Adrenal gland (tissue), 5 donors: ENCODE measurements at regions not wholly inside any gene's neighbourhood (a gene's known extent, or its start where the extent isn't known, plus 50 kb on each side); places are given as distances from the start of the nearest gene placed in this dataset.

Source experiments
- POLR2A ChIP-seq, 2 donors: fragments of 450-650 bp; IDR thresholded peaks; one replicate each; pipeline ENCODE4 v1.6.1; 2017; ENCODE audit warnings: antibody characterized with exemption in 2 of 2, mild to moderate bottlenecking in 2 of 2, moderate library complexity in 1 of 2
- TF ChIP-seq, protein P1 (sequence below), 6 experiments: fragments of 450-650 bp in 4 of 6; fragments of 200-600 bp in 2 of 6; sonication (generic) in 1 of 6; IDR thresholded peaks; 1 replicate in 5 of 6; 2 replicates in 1 of 6; pipeline versions ENCODE4 v1.5.1 to v1.8.0; 2016 to 2021; ENCODE audit warnings: antibody characterized with exemption in 6 of 6, mild to moderate bottlenecking in 2 of 6, moderate library complexity in 1 of 6
- donor health status: DM: no; HTN: no; CAD: no.

DNA sequence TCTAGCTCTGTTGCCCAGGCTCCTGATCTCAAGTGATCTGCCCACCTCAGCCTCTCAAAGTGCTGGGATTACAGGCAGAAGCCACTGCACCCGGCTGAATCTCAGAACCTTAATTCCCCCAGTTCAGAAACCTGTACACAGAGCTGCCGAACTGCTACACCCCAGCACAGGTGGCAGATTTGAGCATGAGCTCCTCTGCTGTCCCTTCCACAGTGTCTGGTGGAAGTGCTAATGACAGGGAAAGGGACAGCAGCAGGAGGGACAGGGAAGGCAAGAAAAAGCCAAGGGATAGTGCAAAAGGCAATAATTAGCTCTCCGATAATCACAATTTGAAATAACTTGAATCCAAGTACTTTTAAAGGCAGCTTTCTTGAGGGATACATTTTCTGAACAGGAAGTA, 211.4 kb upstream of the ZNF521 start:
- TF ChIP-seq, protein P1, sequence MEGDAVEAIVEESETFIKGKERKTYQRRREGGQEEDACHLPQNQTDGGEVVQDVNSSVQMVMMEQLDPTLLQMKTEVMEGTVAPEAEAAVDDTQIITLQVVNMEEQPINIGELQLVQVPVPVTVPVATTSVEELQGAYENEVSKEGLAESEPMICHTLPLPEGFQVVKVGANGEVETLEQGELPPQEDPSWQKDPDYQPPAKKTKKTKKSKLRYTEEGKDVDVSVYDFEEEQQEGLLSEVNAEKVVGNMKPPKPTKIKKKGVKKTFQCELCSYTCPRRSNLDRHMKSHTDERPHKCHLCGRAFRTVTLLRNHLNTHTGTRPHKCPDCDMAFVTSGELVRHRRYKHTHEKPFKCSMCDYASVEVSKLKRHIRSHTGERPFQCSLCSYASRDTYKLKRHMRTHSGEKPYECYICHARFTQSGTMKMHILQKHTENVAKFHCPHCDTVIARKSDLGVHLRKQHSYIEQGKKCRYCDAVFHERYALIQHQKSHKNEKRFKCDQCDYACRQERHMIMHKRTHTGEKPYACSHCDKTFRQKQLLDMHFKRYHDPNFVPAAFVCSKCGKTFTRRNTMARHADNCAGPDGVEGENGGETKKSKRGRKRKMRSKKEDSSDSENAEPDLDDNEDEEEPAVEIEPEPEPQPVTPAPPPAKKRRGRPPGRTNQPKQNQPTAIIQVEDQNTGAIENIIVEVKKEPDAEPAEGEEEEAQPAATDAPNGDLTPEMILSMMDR (IDR thresholded peaks at IDR 0.05), result no peak
- TF ChIP-seq POLR2A (IDR thresholded peaks at IDR 0.05), result no peak
